Right cardiac atrium (tissue), 5 donors: ENCODE measurements at regions not wholly inside any gene's neighbourhood (a gene's known extent, or its start where the extent isn't known, plus 50 kb on each side); places are given as distances from the start of the nearest gene placed in this dataset.
"Not testable (repeated sequence)": the region's sequence is repeated elsewhere in the genome, so short reads cannot be mapped to it uniquely, and the experiment has no call there.

Experiments used
- ATAC-seq, 2 donors: fragments of 200-7000 bp; cut with Tn5 transposase; one replicate each; pipeline versions ENCODE4 v1.8.0 to v1.9.1; 2020; ENCODE audit warnings: moderate library complexity in 2 of 2, mild to moderate bottlenecking in 1 of 2
- DNase-seq, 3 donors: peaks; one replicate each; pipeline ENCODE4 v3.0.0-alpha.2; 2020
- H3K27ac ChIP-seq: one replicate; pipeline ENCODE4 v1.5.1; 2013; ENCODE audit warnings: mild to moderate bottlenecking, low read length, control low read depth, moderate library complexity
- H3K27me3 ChIP-seq: one replicate; pipeline ENCODE4 v1.6.1; 2013; ENCODE audit not compliant: control insufficient read depth, insufficient read depth
- H3K4me1 ChIP-seq: one replicate; pipeline ENCODE4 v1.6.1; 2013; ENCODE audit warnings: low read length; ENCODE audit not compliant: control insufficient read depth, insufficient read depth
- H3K4me3 ChIP-seq: one replicate; pipeline ENCODE4 v1.5.1; 2013; ENCODE audit warnings: low read length, control low read depth
- H3K9me3 ChIP-seq: one replicate; pipeline ENCODE4 v1.6.1; 2013; ENCODE audit warnings: low read length; ENCODE audit not compliant: control insufficient read depth
- WGBS: extraction: QIAGEN DNeasy Blood & Tissue Kit; methylation state at CpG from one replicate; pipeline ENCODE4 v1.1.7; 2013; 5-methylcytosine and 5-hydroxymethylcytosine counted together
- intact Hi-C, 4 donors: fragments of 100-400 bp; cut with DNase I; formaldehyde crosslinking; loops; one replicate each; pipeline versions ENCODE4 v1.11.0 to v1.14.0; 2022 to 2023
- donor health status: healthy with polysubstance abuse.
- donor health status: DM: no; HTN: yes; CAD: no.
- donor health status: DM: no; HTN: no; CAD: no.
- donor health status: DM: no; HTN: yes; CAD: no; lungs with severe emphysema.
- donor health status: DM: yes; HTN: yes; CAD: no.

GRCh38 chr9:62071043-62071442 is 881.2 kb downstream of the SPATA31A7 start:
- ATAC-seq, intact Hi-C loops: not testable (repeated sequence)
- WGBS = no CpG with 5 or more reads among the region's 5 CpGs

GRCh38 chr9:62073401-62073800 is 883.6 kb downstream of the SPATA31A7 start:
- H3K27ac ChIP-seq, H3K4me3 ChIP-seq, ATAC-seq, H3K27me3 ChIP-seq, DNase-seq, H3K4me1 ChIP-seq, intact Hi-C loops, H3K9me3 ChIP-seq: not testable (repeated sequence)
- WGBS = no CpG with 5 or more reads among the region's 10 CpGs

More at GRCh38 chr9:62071043-62071442, 881.2 kb downstream of the SPATA31A7 start:
- H3K4me1 ChIP-seq, H3K4me3 ChIP-seq, DNase-seq, H3K27ac ChIP-seq, H3K27me3 ChIP-seq, H3K9me3 ChIP-seq: not testable (repeated sequence)

GRCh38 chr9:62084245-62084644 is 894.4 kb downstream of the SPATA31A7 start:
- H3K27ac ChIP-seq, H3K27me3 ChIP-seq, intact Hi-C loops, ATAC-seq, DNase-seq, H3K4me1 ChIP-seq, H3K9me3 ChIP-seq, H3K4me3 ChIP-seq: not testable (repeated sequence)
- no CpG with 5 or more reads among the region's 1 CpG for WGBS

- H3K27ac ChIP-seq, ATAC-seq, H3K27me3 ChIP-seq, H3K4me3 ChIP-seq, H3K9me3 ChIP-seq, intact Hi-C loops, H3K4me1 ChIP-seq, DNase-seq: not testable (repeated sequence)
- no CpG with 5 or more reads among the region's 6 CpGs for WGBS
Measured at GRCh38 chr9:62095714-62096345, 906.0 kb downstream of the SPATA31A7 start.

- 73% methylated on average over 3 of the region's 5 CpGs for WGBS
- H3K27ac ChIP-seq, intact Hi-C loops, DNase-seq, ATAC-seq, H3K4me1 ChIP-seq, H3K27me3 ChIP-seq, H3K4me3 ChIP-seq, H3K9me3 ChIP-seq: not testable (repeated sequence)
Measured at GRCh38 chr9:62110486-62110885, 920.6 kb downstream of the SPATA31A7 start.

- H3K27ac ChIP-seq, H3K9me3 ChIP-seq, H3K27me3 ChIP-seq, DNase-seq, intact Hi-C loops, H3K4me3 ChIP-seq, ATAC-seq, H3K4me1 ChIP-seq: not testable (repeated sequence)
- no CpG with 5 or more reads among the region's 6 CpGs for WGBS
Measured at GRCh38 chr9:62116951-62117640, 927.3 kb downstream of the SPATA31A7 start.

- H3K27ac ChIP-seq, H3K4me3 ChIP-seq, H3K4me1 ChIP-seq, DNase-seq, H3K9me3 ChIP-seq, H3K27me3 ChIP-seq, ATAC-seq, intact Hi-C loops: not testable (repeated sequence)
- WGBS = no CpG with 5 or more reads among the region's 1 CpG
Measured at GRCh38 chr9:62119656-62120055, 929.8 kb downstream of the SPATA31A7 start.

GRCh38 chr9:62125631-62126611 is 936.1 kb downstream of the SPATA31A7 start:
- intact Hi-C loops, ATAC-seq, H3K4me3 ChIP-seq, H3K4me1 ChIP-seq, H3K27ac ChIP-seq, H3K27me3 ChIP-seq, DNase-seq, H3K9me3 ChIP-seq: not testable (repeated sequence)
- WGBS = no CpG with 5 or more reads among the region's 25 CpGs

- WGBS = no CpG with 5 or more reads among the region's 3 CpGs
- H3K4me1 ChIP-seq, H3K27me3 ChIP-seq, H3K9me3 ChIP-seq, H3K4me3 ChIP-seq, DNase-seq, intact Hi-C loops, ATAC-seq, H3K27ac ChIP-seq: not testable (repeated sequence)
Measured at GRCh38 chr9:62135022-62135421, 945.2 kb downstream of the SPATA31A7 start.

- WGBS = no CpG with 5 or more reads among the region's 3 CpGs
Measured at GRCh38 chr9:62145648-62146047, 955.8 kb downstream of the SPATA31A7 start.

More at GRCh38 chr9:62145648-62146047, 955.8 kb downstream of the SPATA31A7 start:
- H3K4me3 ChIP-seq, H3K4me1 ChIP-seq, H3K27ac ChIP-seq, H3K9me3 ChIP-seq, ATAC-seq, DNase-seq, H3K27me3 ChIP-seq, intact Hi-C loops: not testable (repeated sequence)
